HG03432 (cell line): ENCODE measurements at regions not wholly inside any gene's neighbourhood (a gene's known extent, or its start where the extent isn't known, plus 50 kb on each side); places are given as distances from the start of the nearest gene placed in this dataset.

Experiments used
- ATAC-seq: cut with Tn5 transposase; IDR thresholded peaks from one replicate; pipeline ENCODE4 v1.9.1; 2021; ENCODE audit warnings: mild to moderate bottlenecking, moderate library complexity; ENCODE audit not compliant: unreplicated experiment

- no peak for ATAC-seq
These were observed 247.1 kb upstream of the SIX2 start for GRCh38 chr2:45256173-45256866.

- ATAC-seq: no peak
These were observed 246.3 kb upstream of the SIX2 start for GRCh38 chr2:45255563-45255962.

- ATAC-seq: no peak
These were observed 244.8 kb upstream of the SIX2 start for GRCh38 chr2:45254025-45254424.

- ATAC-seq: no peak
These were observed 243.9 kb upstream of the SIX2 start for GRCh38 chr2:45253151-45253550.

- no peak for ATAC-seq
These were observed 240.9 kb upstream of the SIX2 start for GRCh38 chr2:45250176-45250575.

GRCh38 chr2:45248214-45248613 is 239.0 kb upstream of the SIX2 start:
- ATAC-seq: no peak

- no peak for ATAC-seq
These were observed 235.7 kb upstream of the SIX2 start for GRCh38 chr2:45244928-45245327.

- ATAC-seq: no peak
These were observed 233.0 kb upstream of the SIX2 start for GRCh38 chr2:45242161-45242741.

GRCh38 chr2:45241061-45241561 is 231.9 kb upstream of the SIX2 start:
- no peak for ATAC-seq

- no peak for ATAC-seq
These were observed 228.7 kb upstream of the SIX2 start for GRCh38 chr2:45237850-45238542.

- ATAC-seq: no peak
These were observed 227.9 kb upstream of the SIX2 start for GRCh38 chr2:45237128-45237527.

GRCh38 chr2:45236268-45236667 is 227.0 kb upstream of the SIX2 start:
- no peak for ATAC-seq

- no peak for ATAC-seq
These were observed 224.0 kb upstream of the SIX2 start for GRCh38 chr2:45233301-45233700.

GRCh38 chr2:45232818-45233217 is 223.6 kb upstream of the SIX2 start:
- ATAC-seq: no peak

- ATAC-seq: no peak
These were observed 220.2 kb upstream of the SIX2 start for GRCh38 chr2:45229411-45229810.

GRCh38 chr2:45227347-45227746 is 218.1 kb upstream of the SIX2 start:
- ATAC-seq: no peak

GRCh38 chr2:45224993-45225380 is 215.7 kb upstream of the SIX2 start:
- ATAC-seq: no peak

- ATAC-seq: no peak
These were observed 215.2 kb upstream of the SIX2 start for GRCh38 chr2:45224321-45224992.

- ATAC-seq: no peak
These were observed 214.3 kb upstream of the SIX2 start for GRCh38 chr2:45223531-45223930.

GRCh38 chr2:45220227-45220626 is 211.0 kb upstream of the SIX2 start:
- ATAC-seq: no peak

- ATAC-seq: no peak
These were observed 209.7 kb upstream of the SIX2 start for GRCh38 chr2:45218931-45219339.

GRCh38 chr2:45218297-45218696 is 209.0 kb upstream of the SIX2 start:
- no peak for ATAC-seq
